ENCODE measurements at regions not wholly inside any gene's neighbourhood (a gene's known extent, or its start where the extent isn't known, plus 50 kb on each side); places are given as distances from the start of the nearest gene placed in this dataset.

- H3K27ac ChIP-seq = no peak overlapping the region
- H3K4me1 ChIP-seq = no peaks in the 10 kb centered on the region
- H3K27me3 ChIP-seq = no peaks in the 10 kb centered on the region
- intact Hi-C loops (cut with DNase I) = no loop called here
- peak; percentile 59 to 74 (median 66) for ATAC-seq
- H3K36me3 ChIP-seq = no peaks in the 10 kb centered on the region
- DNase-seq = peak; percentile 70 to 78 (median 75)
- H3K9me3 ChIP-seq = no peaks in the 10 kb centered on the region
- H3K4me3 ChIP-seq = no peak overlapping the region
- WGBS (ENCODE audit: insufficient coverage, low coverage, low lambda C conversion rate, missing lambda C conversion rate) = 22% methylated on average over 6 of the region's 12 CpGs
- TF ChIP-seq CTCF (IDR thresholded peaks at IDR 0.05) (no peak), POLR2A (IDR thresholded peaks at IDR 0.05) (no peak)
Observed at GRCh38 chr20:23161968-23162696, 76.0 kb upstream of the CD93 start.

GRCh38 chr20:23161244-23161891 lies 75.2 kb upstream of the CD93 start:
- no peaks in the 10 kb centered on the region for H3K27me3 ChIP-seq
- no peaks in the 10 kb centered on the region for H3K9me3 ChIP-seq
- H3K36me3 ChIP-seq = no peaks in the 10 kb centered on the region
- peak in 1 of 3 donors; percentile 36 for DNase-seq
- H3K4me3 ChIP-seq = no peak overlapping the region
- no peaks in the 10 kb centered on the region for H3K4me1 ChIP-seq
- intact Hi-C loops (cut with DNase I) = no loop called here
- ATAC-seq = peak; percentile 24 to 52 (median 42)
- TF ChIP-seq POLR2A (IDR thresholded peaks at IDR 0.05) (no peak), CTCF (IDR thresholded peaks at IDR 0.05) (no peak)
- H3K27ac ChIP-seq = no peak overlapping the region
- WGBS (ENCODE audit: insufficient coverage, low coverage, low lambda C conversion rate, missing lambda C conversion rate) = 51% methylated on average over 3 of the region's 18 CpGs

GRCh38 chr20:23160536-23161243 lies 74.6 kb upstream of the CD93 start:
- H3K27ac ChIP-seq = no peak overlapping the region
- no peak overlapping the region for H3K4me3 ChIP-seq
- TF ChIP-seq POLR2A (IDR thresholded peaks at IDR 0.05) (no peak), CTCF (IDR thresholded peaks at IDR 0.05) (no peak)
- no peak for DNase-seq
- no peaks in the 10 kb centered on the region for H3K4me1 ChIP-seq
- no peaks in the 10 kb centered on the region for H3K27me3 ChIP-seq
- ATAC-seq = no peak
- intact Hi-C loops (cut with DNase I) = no loop called here
- 31% methylated on average over 2 of the region's 6 CpGs for WGBS (ENCODE audit: insufficient coverage, low coverage, low lambda C conversion rate, missing lambda C conversion rate)
- no peaks in the 10 kb centered on the region for H3K36me3 ChIP-seq
- H3K9me3 ChIP-seq = no peaks in the 10 kb centered on the region

- Histone ChIP-seq H3K27me3 (no peaks in the 10 kb centered on the region), H3K4me1 (no peaks in the 10 kb centered on the region), H3K4me3 (no peak overlapping the region), H3K27ac (no peak overlapping the region), H3K36me3 (no peaks in the 10 kb centered on the region), H3K9me3 (no peaks in the 10 kb centered on the region)
- no peak for ATAC-seq
- 53% methylated on average over 4 of the region's 4 CpGs for WGBS (ENCODE audit: insufficient coverage, low coverage, low lambda C conversion rate, missing lambda C conversion rate)
- intact Hi-C loops (cut with DNase I) = no loop called here
- TF ChIP-seq POLR2A (IDR thresholded peaks at IDR 0.05) (no peak), CTCF (IDR thresholded peaks at IDR 0.05) (no peak)
- DNase-seq = no peak
Observed at GRCh38 chr20:23159947-23160318, 73.8 kb upstream of the CD93 start.

Measured in right lobe of liver (tissue), 6 donors.